H7 (cell line): ENCODE measurements at regions not wholly inside any gene's neighbourhood (a gene's known extent, or its start where the extent isn't known, plus 50 kb on each side); places are given as distances from the start of the nearest gene placed in this dataset.

Experiments
- DNase-seq: peaks from one replicate; pipeline ENCODE4 v3.0.0; 2012
- H3K27me3 ChIP-seq: 2 replicates; pipeline ENCODE4 v1.6.0; 2011; ENCODE audit warnings: mild to moderate bottlenecking, low read length; ENCODE audit not compliant: control insufficient read depth, insufficient read depth
- H3K36me3 ChIP-seq: replicated peaks from 2 replicates; pipeline ENCODE4 v1.5.1; 2011; ENCODE audit warnings: low read length; ENCODE audit not compliant: control insufficient read depth, insufficient read depth
- H3K4me3 ChIP-seq: 2 replicates; pipeline ENCODE4 v1.5.1; 2011; ENCODE audit warnings: low read depth, mild to moderate bottlenecking, control low read depth, low read length, moderate library complexity; ENCODE audit not compliant: insufficient read depth

GRCh38 chr1:195765099-195765498 is 843.1 kb downstream of the KCNT2 start:
- Histone ChIP-seq H3K4me3 (no peak overlapping the region), H3K27me3 (no peaks in the 10 kb centered on the region), H3K36me3 (no peaks in the 10 kb centered on the region)
- DNase-seq: no peak

DNA sequence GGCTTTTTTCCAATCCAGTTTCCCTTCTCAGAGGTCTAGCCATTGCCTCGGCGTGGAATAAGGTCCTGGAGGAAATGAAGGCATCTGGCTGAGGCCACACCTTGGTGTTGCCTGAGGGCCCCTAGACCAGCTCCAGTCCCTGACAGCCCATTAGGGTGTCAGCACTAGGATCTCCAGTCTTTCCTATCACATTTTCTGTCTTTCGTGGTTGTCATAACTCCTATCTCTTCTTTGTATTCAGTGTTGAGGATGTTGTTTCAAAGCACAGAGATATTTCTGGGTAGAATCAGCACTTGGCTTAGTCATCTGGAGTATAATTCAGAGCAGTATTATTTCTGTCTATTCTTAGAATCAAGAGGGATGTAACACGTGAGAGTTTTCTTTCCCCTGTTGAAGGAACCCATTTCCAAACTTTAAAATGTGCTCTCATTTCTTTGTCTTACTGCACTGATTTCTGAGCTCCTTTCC is 844.3 kb downstream of the KCNT2 start:
- no peak for DNase-seq
- no peak overlapping the region for H3K4me3 ChIP-seq
- no peaks in the 10 kb centered on the region for H3K36me3 ChIP-seq
- H3K27me3 ChIP-seq: no peaks in the 10 kb centered on the region

GRCh38 chr1:195763146-195763906 is 844.9 kb downstream of the KCNT2 start:
- Histone ChIP-seq H3K36me3 (no peaks in the 10 kb centered on the region), H3K4me3 (no peak overlapping the region), H3K27me3 (no peaks in the 10 kb centered on the region)
- DNase-seq: no peak

- Histone ChIP-seq H3K36me3 (no peaks in the 10 kb centered on the region), H3K4me3 (no peak overlapping the region), H3K27me3 (no peaks in the 10 kb centered on the region)
- no peak for DNase-seq
Observed at GRCh38 chr1:195761104-195761503, 847.1 kb downstream of the KCNT2 start.

DNA sequence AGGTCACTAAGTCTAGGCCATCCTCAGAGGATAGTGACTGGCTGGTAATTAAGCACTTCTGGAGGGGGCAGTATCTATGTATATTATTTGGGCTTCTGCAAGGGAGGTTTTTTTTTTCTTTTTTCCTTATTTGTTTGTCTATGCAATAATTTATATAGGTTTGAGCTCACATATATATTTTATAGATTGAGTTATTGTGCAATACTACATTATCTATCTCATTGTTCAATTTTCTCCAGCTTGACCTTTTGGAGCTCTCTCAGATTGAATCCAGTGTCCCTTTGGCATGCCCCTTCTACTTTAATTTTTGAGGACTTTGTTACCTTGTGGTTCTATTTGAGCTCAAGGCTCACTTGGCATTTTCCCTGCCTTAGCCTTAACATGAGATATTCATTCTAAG is 852.1 kb downstream of the KCNT2 start:
- Histone ChIP-seq H3K27me3 (no peaks in the 10 kb centered on the region), H3K36me3 (no peaks in the 10 kb centered on the region), H3K4me3 (no peak overlapping the region)
- no peak for DNase-seq

- Histone ChIP-seq H3K36me3 (no peaks in the 10 kb centered on the region), H3K4me3 (no peak overlapping the region), H3K27me3 (no peaks in the 10 kb centered on the region)
- DNase-seq: no peak
Observed at GRCh38 chr1:195754874-195755273, 853.4 kb downstream of the KCNT2 start.

DNA sequence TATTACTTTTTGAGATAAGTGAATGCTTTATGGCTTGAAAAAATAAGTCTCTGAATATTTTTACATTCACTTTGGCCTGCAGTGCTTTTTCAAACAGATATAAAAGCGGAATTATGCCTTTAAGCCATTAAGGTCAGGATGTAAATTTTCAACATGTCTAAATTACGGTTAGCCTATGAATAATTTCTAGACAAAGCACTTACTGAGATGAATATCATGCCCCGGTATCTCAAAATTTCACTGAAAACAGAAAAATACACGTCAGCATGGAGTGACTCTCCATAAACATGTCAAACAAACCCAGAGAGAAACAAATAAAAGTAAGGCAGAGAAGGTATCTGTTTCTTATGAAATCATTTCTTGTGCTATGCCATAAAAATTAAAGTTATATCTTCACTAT is 853.9 kb downstream of the KCNT2 start:
- H3K36me3 ChIP-seq: no peaks in the 10 kb centered on the region
- no peaks in the 10 kb centered on the region for H3K27me3 ChIP-seq
- DNase-seq: no peak
- H3K4me3 ChIP-seq: no peak overlapping the region

DNA sequence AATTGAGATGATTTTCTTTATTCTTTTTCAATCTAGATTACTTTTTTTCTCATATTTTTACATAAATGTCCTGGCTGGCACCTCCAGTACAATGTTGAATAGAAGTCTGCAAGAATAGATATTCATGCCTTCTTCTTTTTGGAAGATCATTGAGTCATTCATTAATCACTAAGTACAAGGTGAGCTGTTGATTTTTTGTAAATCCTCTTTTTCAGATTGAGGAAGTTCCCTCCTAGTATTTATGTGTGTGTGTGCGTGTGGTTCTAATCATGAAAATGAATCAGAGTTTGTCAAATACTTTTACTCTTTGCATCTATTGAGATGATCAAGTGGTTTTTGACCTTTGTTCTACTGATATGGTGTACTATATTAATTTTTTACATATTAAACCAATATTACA is 859.3 kb downstream of the KCNT2 start:
- Histone ChIP-seq H3K27me3 (no peaks in the 10 kb centered on the region), H3K36me3 (no peaks in the 10 kb centered on the region), H3K4me3 (no peak overlapping the region)
- no peak for DNase-seq

GRCh38 chr1:195745189-195746010 is 862.8 kb downstream of the KCNT2 start:
- H3K4me3 ChIP-seq: no peak overlapping the region
- no peaks in the 10 kb centered on the region for H3K27me3 ChIP-seq
- no peaks in the 10 kb centered on the region for H3K36me3 ChIP-seq
- no peak for DNase-seq

DNA sequence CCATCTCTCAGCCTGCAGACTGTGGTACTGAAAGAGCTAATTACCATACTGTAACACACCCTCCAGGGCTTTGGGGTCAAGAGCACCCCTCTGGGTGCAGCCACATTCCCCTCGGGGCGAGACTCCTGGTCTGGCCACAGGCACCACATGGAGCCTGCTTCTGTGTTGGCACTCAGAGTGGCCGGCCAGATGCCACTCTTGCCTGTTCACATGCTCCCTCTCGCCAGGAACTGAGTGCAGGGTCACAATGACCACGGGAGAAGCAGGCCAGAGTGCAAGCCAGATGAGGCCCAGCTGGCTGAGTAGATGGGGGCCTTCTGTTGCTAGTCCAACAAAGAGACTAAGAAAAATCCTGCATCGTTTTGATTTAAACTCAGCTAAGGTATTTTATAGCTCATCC is 864.0 kb downstream of the KCNT2 start:
- H3K4me3 ChIP-seq: no peak overlapping the region
- H3K27me3 ChIP-seq: no peaks in the 10 kb centered on the region
- no peak for DNase-seq
- no peaks in the 10 kb centered on the region for H3K36me3 ChIP-seq

DNA sequence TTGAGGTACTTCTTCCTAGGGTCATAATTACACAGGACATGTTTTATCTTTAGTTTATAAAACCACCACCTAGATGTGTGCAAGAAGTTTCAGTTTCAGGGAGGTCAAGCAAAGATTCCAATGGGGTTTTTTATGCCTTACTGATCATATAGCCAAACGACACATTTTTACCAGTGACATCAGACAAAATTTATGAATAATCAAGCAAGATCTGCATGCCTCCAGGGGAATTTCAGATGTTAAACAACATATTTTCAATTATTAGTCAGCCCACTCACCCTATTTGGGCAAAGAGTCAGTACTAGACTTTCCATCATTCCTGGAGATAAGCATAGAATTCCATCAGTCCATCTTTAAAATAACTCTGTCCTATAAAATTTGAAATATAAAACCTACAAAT is 867.4 kb downstream of the KCNT2 start:
- H3K27me3 ChIP-seq: no peaks in the 10 kb centered on the region
- H3K36me3 ChIP-seq: no peaks in the 10 kb centered on the region
- DNase-seq: no peak
- no peak overlapping the region for H3K4me3 ChIP-seq

- no peak overlapping the region for H3K4me3 ChIP-seq
- no peak for DNase-seq
- H3K27me3 ChIP-seq: no peaks in the 10 kb centered on the region
- no peaks in the 10 kb centered on the region for H3K36me3 ChIP-seq
Observed at GRCh38 chr1:195738966-195739650, 869.1 kb downstream of the KCNT2 start.

- Histone ChIP-seq H3K4me3 (no peak overlapping the region), H3K36me3 (no peaks in the 10 kb centered on the region), H3K27me3 (no peaks in the 10 kb centered on the region)
- no peak for DNase-seq
Observed at GRCh38 chr1:195735140-195735539, 873.1 kb downstream of the KCNT2 start.

DNA sequence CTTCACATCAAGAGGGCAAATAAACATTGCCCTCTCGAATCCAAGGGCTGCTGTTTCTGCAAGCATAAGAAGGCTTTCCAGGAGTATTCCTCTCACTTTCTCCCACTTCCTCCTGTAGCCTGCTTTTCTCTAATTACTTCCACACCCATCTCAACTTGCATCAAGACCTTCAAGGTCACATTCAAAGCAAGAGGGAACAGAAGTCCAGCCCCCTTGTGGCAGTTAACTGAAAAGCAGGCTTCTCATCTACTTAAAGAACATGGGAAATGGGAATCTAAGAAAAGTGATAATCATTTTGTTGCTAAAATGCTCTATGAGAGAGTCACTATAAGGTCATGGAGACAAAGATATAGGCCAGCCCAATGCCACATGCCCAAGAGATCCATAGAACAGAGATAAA is 874.4 kb downstream of the KCNT2 start:
- DNase-seq: no peak
- Histone ChIP-seq H3K36me3 (no peaks in the 10 kb centered on the region), H3K4me3 (no peak overlapping the region), H3K27me3 (no peaks in the 10 kb centered on the region)

- Histone ChIP-seq H3K27me3 (no peaks in the 10 kb centered on the region), H3K4me3 (no peak overlapping the region), H3K36me3 (no peaks in the 10 kb centered on the region)
- DNase-seq: no peak
Observed at GRCh38 chr1:195733408-195733807, 874.8 kb downstream of the KCNT2 start.
